ENCODE measurements at regions not wholly inside any gene's neighbourhood (a gene's known extent, or its start where the extent isn't known, plus 50 kb on each side); places are given as distances from the start of the nearest gene placed in this dataset.

DNA sequence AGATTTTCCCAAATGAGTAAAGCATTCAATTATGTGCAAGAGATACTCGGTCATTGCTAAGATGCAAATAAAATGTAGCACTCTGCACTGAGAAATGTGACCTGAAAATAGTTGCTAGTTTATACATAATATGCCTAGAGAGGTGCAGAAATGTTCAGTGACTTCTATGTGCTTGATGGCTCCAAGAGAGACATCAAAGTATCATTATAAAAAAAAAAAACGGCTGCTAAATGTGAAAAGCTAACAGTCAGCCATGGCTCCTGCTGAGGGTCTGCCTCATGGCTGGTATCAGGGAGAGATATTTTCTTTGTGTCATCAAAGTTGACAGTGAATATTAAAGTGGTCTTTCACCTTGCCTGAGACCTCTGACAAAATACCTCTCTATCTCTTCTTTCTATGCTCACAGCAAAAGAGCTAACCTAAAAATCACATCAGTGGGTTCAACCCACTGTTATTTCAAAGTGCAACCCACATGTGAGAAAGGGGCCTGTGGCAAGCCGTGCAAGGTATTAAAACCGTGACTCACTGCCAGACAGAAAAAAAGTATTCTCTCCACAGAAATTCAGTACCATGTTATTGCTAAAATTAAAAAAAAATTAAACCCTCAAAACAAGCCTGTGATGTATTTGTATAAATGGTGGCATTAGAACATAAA is 259.0 kb downstream of the HIVEP2 start:
- whole genome bisulfite sequencing, 2 donors, result 59 to 72% methylated on average over 4 of the region's 4 CpGs

DNA sequence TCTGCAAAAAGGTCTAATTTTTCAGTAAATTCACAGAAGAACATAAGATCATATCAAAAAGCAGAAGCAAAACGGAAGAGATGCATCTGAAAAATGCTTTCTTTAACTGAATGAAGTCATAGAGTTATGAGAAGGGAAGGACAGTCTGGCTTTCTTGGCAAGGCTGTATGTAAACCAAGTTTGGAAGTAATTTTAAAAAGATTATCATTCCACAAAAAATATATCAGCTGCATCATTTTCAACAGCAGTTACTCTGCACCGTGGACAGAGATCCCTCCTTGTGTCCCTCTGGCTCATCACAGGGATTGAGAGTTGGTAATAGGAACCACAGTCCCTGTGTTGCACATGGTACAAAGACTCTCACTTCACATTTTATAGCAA is 258.5 kb downstream of the HIVEP2 start:
- Histone ChIP-seq H3K27me3 (no peaks in the 10 kb centered on the region), H3K4me1 (no peaks in the 10 kb centered on the region), H3K36me3 (no peaks in the 10 kb centered on the region), H3K9me3 (no peaks in the 10 kb centered on the region), H3K4me3 (no peak overlapping the region), H3K27ac (no peak overlapping the region)
- 20 to 38% methylated on average over 2 of the region's 2 CpGs for WGBS, 2 donors
- DNase-seq (ENCODE audit: low spot score in 2 of 2), result no peak
- TF ChIP-seq EP300 (IDR thresholded peaks at IDR 0.05) (no peak), POLR2A (IDR thresholded peaks at IDR 0.05) (no peak)
- TF ChIP-seq, protein P1, sequence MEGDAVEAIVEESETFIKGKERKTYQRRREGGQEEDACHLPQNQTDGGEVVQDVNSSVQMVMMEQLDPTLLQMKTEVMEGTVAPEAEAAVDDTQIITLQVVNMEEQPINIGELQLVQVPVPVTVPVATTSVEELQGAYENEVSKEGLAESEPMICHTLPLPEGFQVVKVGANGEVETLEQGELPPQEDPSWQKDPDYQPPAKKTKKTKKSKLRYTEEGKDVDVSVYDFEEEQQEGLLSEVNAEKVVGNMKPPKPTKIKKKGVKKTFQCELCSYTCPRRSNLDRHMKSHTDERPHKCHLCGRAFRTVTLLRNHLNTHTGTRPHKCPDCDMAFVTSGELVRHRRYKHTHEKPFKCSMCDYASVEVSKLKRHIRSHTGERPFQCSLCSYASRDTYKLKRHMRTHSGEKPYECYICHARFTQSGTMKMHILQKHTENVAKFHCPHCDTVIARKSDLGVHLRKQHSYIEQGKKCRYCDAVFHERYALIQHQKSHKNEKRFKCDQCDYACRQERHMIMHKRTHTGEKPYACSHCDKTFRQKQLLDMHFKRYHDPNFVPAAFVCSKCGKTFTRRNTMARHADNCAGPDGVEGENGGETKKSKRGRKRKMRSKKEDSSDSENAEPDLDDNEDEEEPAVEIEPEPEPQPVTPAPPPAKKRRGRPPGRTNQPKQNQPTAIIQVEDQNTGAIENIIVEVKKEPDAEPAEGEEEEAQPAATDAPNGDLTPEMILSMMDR (IDR thresholded peaks at IDR 0.05), result no peak

More for the DNA sequence above, 259.0 kb downstream of the HIVEP2 start:
- no peak overlapping the region for H3K27ac ChIP-seq
- no peak for DNase-seq (ENCODE audit: low spot score in 2 of 2)
- no peak for TF ChIP-seq POLR2A (IDR thresholded peaks at IDR 0.05)
- no peak for TF ChIP-seq EP300 (IDR thresholded peaks at IDR 0.05)
- TF ChIP-seq, protein P1 (IDR thresholded peaks at IDR 0.05), result no peak
- no peaks in the 10 kb centered on the region for H3K27me3 ChIP-seq
- H3K9me3 ChIP-seq, result no peaks in the 10 kb centered on the region
- H3K4me1 ChIP-seq, result no peaks in the 10 kb centered on the region
- H3K36me3 ChIP-seq, result no peaks in the 10 kb centered on the region
- no peak overlapping the region for H3K4me3 ChIP-seq

DNA sequence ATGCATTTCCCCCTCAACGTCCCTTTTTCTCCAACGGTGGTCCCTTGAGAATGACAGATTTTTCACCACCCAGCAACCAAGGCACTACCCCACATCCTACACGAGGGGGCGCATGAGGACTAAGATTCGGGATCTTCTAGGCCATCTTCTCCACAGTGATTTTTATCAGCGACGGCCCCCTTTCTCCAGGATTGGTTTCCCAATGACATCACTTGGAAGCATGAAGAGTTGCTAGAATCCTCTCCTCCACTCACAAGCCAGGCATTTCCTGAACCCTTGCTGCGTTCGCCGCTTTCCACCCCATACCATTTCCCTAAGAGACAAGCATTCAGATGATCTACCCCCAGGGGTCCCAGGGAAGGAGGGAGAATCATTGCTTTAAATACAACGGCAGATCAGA is 252.0 kb downstream of the HIVEP2 start:
- no peaks in the 10 kb centered on the region for H3K27me3 ChIP-seq
- H3K4me3 ChIP-seq, result no peak overlapping the region
- H3K9me3 ChIP-seq, result no peaks in the 10 kb centered on the region
- no peaks in the 10 kb centered on the region for H3K36me3 ChIP-seq
- H3K27ac ChIP-seq, result no peak overlapping the region
- H3K4me1 ChIP-seq, result peaks cover 0 to 9% (median 4%) of the 10 kb centered on the region in 4 donors
- no peak for TF ChIP-seq POLR2A (IDR thresholded peaks at IDR 0.05)
- peak in 1 of 2 donors; percentile 28 for TF ChIP-seq EP300 (IDR thresholded peaks at IDR 0.05)
- TF ChIP-seq, protein P1 (IDR thresholded peaks at IDR 0.05), result peak; percentile 87 to 96 (median 91)
- peak; percentile 40 to 72 for DNase-seq (ENCODE audit: low spot score in 2 of 2)
- WGBS, 2 donors, result 17% methylated on average over 11 of the region's 11 CpGs

DNA sequence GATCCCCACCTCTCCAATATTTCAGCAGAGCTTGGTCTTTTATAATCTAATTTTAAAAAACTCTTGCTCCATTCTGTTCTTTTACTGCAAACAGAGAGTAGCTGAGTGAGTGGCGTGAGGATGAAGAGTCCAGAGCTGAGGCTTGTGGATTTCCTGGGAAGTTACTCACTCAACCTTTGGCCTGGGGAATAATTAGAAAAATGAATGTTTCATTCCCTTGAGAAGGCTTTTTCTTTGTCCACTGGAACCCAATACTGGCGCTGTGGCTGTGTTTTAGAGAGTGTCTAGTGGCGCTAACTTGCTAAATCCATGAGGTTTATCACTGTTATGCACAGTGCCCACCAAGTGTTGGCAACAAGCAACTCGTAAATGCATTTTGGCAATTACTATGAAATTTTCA is 251.5 kb downstream of the HIVEP2 start:
- no peak for TF ChIP-seq EP300 (IDR thresholded peaks at IDR 0.05)
- TF ChIP-seq POLR2A (IDR thresholded peaks at IDR 0.05), result no peak
- TF ChIP-seq, protein P1 (IDR thresholded peaks at IDR 0.05), result no peak
- Histone ChIP-seq H3K27me3 (no peaks in the 10 kb centered on the region), H3K27ac (peak overlapping the region in 1 of 4 donors; percentile 39), H3K36me3 (no peaks in the 10 kb centered on the region), H3K4me1 (peaks cover 0 to 9% (median 4%) of the 10 kb centered on the region in 4 donors), H3K4me3 (no peak overlapping the region), H3K9me3 (no peaks in the 10 kb centered on the region)
- DNase-seq (ENCODE audit: low spot score in 2 of 2), result no peak
- WGBS, 2 donors, result 63 to 76% methylated on average over 4 of the region's 4 CpGs

DNA sequence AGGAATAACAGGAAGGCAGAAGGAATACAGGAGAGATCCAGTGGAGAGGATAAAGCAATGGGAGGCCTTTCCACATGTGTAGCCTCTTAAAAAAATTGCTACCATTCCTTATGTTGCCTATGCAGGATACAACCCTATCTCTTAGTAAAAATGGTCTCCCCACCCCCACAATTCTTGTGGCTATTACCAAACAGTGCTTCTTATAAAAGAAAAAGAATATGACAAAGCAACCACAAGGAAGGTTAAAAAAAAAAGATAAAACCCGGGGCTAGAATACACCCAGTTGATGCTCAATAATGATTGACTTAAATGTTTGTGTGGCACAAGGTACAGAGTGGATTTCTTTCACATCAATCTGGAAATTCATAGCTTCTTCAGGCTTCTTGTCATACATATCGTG is 250.9 kb downstream of the HIVEP2 start:
- Histone ChIP-seq H3K9me3 (no peaks in the 10 kb centered on the region), H3K4me1 (peaks cover 0 to 9% (median 4%) of the 10 kb centered on the region in 4 donors), H3K27me3 (no peaks in the 10 kb centered on the region), H3K4me3 (no peak overlapping the region), H3K27ac (peak overlapping the region in 1 of 4 donors; percentile 39), H3K36me3 (no peaks in the 10 kb centered on the region)
- 88 to 89% methylated on average over 2 of the region's 2 CpGs for WGBS, 2 donors
- TF ChIP-seq, protein P1 (IDR thresholded peaks at IDR 0.05), result no peak
- TF ChIP-seq POLR2A (IDR thresholded peaks at IDR 0.05) (no peak), EP300 (IDR thresholded peaks at IDR 0.05) (no peak)
- DNase-seq (ENCODE audit: low spot score in 2 of 2), result no peak
